CD4-positive, alpha-beta T cell treated with Interleukin-15 for 1 hour (primary cell): ENCODE measurements at regions not wholly inside any gene's neighbourhood (a gene's known extent, or its start where the extent isn't known, plus 50 kb on each side); places are given as distances from the start of the nearest gene placed in this dataset.

Source experiments
- DNase-seq: peaks from one replicate; pipeline ENCODE4 v3.0.0-alpha.2; 2020

GRCh38 chr18:22325396-22325795, 92.3 kb downstream of the CTAGE1 start:
- DNase-seq: no peak

GRCh38 chr18:22324191-22325131, 93.3 kb downstream of the CTAGE1 start:
- peak; percentile 33 for DNase-seq

- no peak for DNase-seq
These were observed 95.4 kb downstream of the CTAGE1 start for GRCh38 chr18:22322243-22322691.

- DNase-seq: no peak
These were observed 96.9 kb downstream of the CTAGE1 start for GRCh38 chr18:22320771-22321170.

- no peak for DNase-seq
These were observed 97.6 kb downstream of the CTAGE1 start for GRCh38 chr18:22320155-22320554.

GRCh38 chr18:22318745-22319407, 98.8 kb downstream of the CTAGE1 start:
- DNase-seq: no peak

GRCh38 chr18:22314420-22314819, 103.3 kb downstream of the CTAGE1 start:
- no peak for DNase-seq

- DNase-seq: no peak
These were observed 103.7 kb downstream of the CTAGE1 start for GRCh38 chr18:22314001-22314400.

GRCh38 chr18:22311301-22311700, 106.4 kb downstream of the CTAGE1 start:
- no peak for DNase-seq

GRCh38 chr18:22309191-22309590, 108.5 kb downstream of the CTAGE1 start:
- DNase-seq: no peak

GRCh38 chr18:22307528-22307927, 110.2 kb downstream of the CTAGE1 start:
- no peak for DNase-seq

- no peak for DNase-seq
These were observed 113.8 kb downstream of the CTAGE1 start for GRCh38 chr18:22303927-22304326.

GRCh38 chr18:22302144-22302543, 115.6 kb downstream of the CTAGE1 start:
- no peak for DNase-seq

GRCh38 chr18:22300665-22301636, 116.8 kb downstream of the CTAGE1 start:
- DNase-seq: no peak

- DNase-seq: no peak
These were observed 120.7 kb downstream of the CTAGE1 start for GRCh38 chr18:22297008-22297407.

GRCh38 chr18:22296304-22296703, 121.4 kb downstream of the CTAGE1 start:
- no peak for DNase-seq

- no peak for DNase-seq
These were observed 124.0 kb downstream of the GATA6 start for GRCh38 chr18:22293417-22293816.

GRCh38 chr18:22290004-22290403, 120.6 kb downstream of the GATA6 start:
- no peak for DNase-seq

GRCh38 chr18:22286585-22286984, 117.2 kb downstream of the GATA6 start:
- DNase-seq: no peak

GRCh38 chr18:22285361-22286140, 116.2 kb downstream of the GATA6 start:
- no peak for DNase-seq

GRCh38 chr18:22284581-22285360, 115.4 kb downstream of the GATA6 start:
- no peak for DNase-seq
